K562 (cell line): ENCODE measurements at regions not wholly inside any gene's neighbourhood (a gene's known extent, or its start where the extent isn't known, plus 50 kb on each side); places are given as distances from the start of the nearest gene placed in this dataset.

Experiments used
- CUX1 ChIP-seq: fragments of 200-800 bp; sonication (Bioruptor generic); IDR thresholded peaks from 2 replicates; pipeline ENCODE4 v1.6.1; 2016; ENCODE audit warnings: missing genetic modification characterization, missing compliant biosample characterization
- E2F5 ChIP-seq: sonication (generic); formaldehyde crosslinking; IDR thresholded peaks from 2 replicates; pipeline ENCODE4 v1.8.0; 2022; ENCODE audit warnings: mild to moderate bottlenecking, missing genetic modification reagents
- EP300 ChIP-seq: IDR thresholded peaks from 2 replicates; pipeline ENCODE4 v1.6.1; 2012; ENCODE audit warnings: low read length, improper control_type of control experiment
- FOS ChIP-seq: IDR thresholded peaks from 3 replicates; pipeline ENCODE4 v1.6.1; 2011; ENCODE audit not compliant: insufficient read length; ENCODE audit errors: extremely low read depth
- FOXA3 ChIP-seq, 2 experiments: fragments of 450-650 bp in 1 of 2; sonication (generic) in 1 of 2; formaldehyde crosslinking; IDR thresholded peaks in 1 of 2; conservative IDR thresholded peaks in 1 of 2; 2 replicates each; pipeline versions ENCODE4 v1.4.0 to v1.8.0; 2020 to 2022; ENCODE audit warnings: mild to moderate bottlenecking in 2 of 2, missing genetic modification reagents in 1 of 2
- HIVEP1 ChIP-seq: fragments of 250-450 bp; sonication (Bioruptor Pico); IDR thresholded peaks from 2 replicates; pipeline ENCODE4 v1.4.0; 2020; ENCODE audit warnings: mild to moderate bottlenecking
- PHF8 ChIP-seq: fragments of 200-600 bp; sonication (generic); IDR thresholded peaks from 2 replicates; pipeline ENCODE4 v1.6.1; 2012; ENCODE audit warnings: mixed run types, mild to moderate bottlenecking, inconsistent platforms, low read length, moderate library complexity, borderline replicate concordance
- POLR2G ChIP-seq: fragments of 200-400 bp; formaldehyde crosslinking; IDR thresholded peaks from 2 replicates; pipeline ENCODE4 v1.6.1; 2017; ENCODE audit warnings: low read depth, mild to moderate bottlenecking, antibody characterized with exemption, low read length, moderate library complexity
- TCF3 ChIP-seq: sonication (generic); formaldehyde crosslinking; IDR thresholded peaks from 2 replicates; pipeline ENCODE4 v1.4.0; 2020; ENCODE audit warnings: mild to moderate bottlenecking, missing genetic modification reagents
- ZBTB9 ChIP-seq: fragments of 450-650 bp; formaldehyde crosslinking; IDR thresholded peaks from 2 replicates; pipeline ENCODE4 v1.4.0; 2020; ENCODE audit warnings: mild to moderate bottlenecking, moderate library complexity
- ZFP91 ChIP-seq: sonication (generic); formaldehyde crosslinking; IDR thresholded peaks from 2 replicates; pipeline ENCODE4 v1.8.0; 2022; ENCODE audit warnings: mild to moderate bottlenecking, missing genetic modification reagents
- ZNF511 ChIP-seq: sonication (generic); formaldehyde crosslinking; IDR thresholded peaks from 2 replicates; pipeline ENCODE4 v1.8.0; 2022; ENCODE audit warnings: mild to moderate bottlenecking, missing genetic modification reagents

- TF ChIP-seq ZNF511 (CRISPR knock-in tag): 0 out of 2 replicates have a peak, but pooled peaks have one; percentile 36
- peak; percentile 14; the same call in 1 of the 2 replicates for TF ChIP-seq EP300
- TF ChIP-seq E2F5 (CRISPR knock-in tag): peak; percentile 21; the same call in 1 of the 2 replicates
- TF ChIP-seq TCF3 (CRISPR knock-in tag): 0 out of 2 replicates have a peak, but pooled peaks have one; percentile 11
- TF ChIP-seq FOS: no peak
- TF ChIP-seq HIVEP1: no peak
- peak in 1 of 2 experiments; percentile 64; a peak in 1 of 4 replicates for TF ChIP-seq FOXA3 (CRISPR knock-in tag; conservative IDR thresholded peaks at IDR 0.05 in 1 of 2, IDR thresholded peaks at IDR 0.05 in 1 of 2)
- TF ChIP-seq CUX1 (CRISPR knock-in tag): no peak
- TF ChIP-seq POLR2G: peak; percentile 18; the same call in 1 of the 2 replicates
- 0 out of 2 replicates have a peak, but pooled peaks have one; percentile 14 for TF ChIP-seq PHF8
- TF ChIP-seq ZBTB9 (CRISPR knock-in tag): 0 out of 2 replicates have a peak, but pooled peaks have one; percentile 28
- TF ChIP-seq ZFP91: peak; percentile 13; the same call in 1 of the 2 replicates
Observed at GRCh38 chr16:85309656-85310587, 197.7 kb upstream of the CIBAR2 start (continued).
